GM23248 (cell line): ENCODE measurements at regions not wholly inside any gene's neighbourhood (a gene's known extent, or its start where the extent isn't known, plus 50 kb on each side); places are given as distances from the start of the nearest gene placed in this dataset.

Experiments
- EZH2 ChIP-seq: fragments of 200-600 bp; sonication (generic); IDR thresholded peaks from 2 replicates; pipeline ENCODE4 v1.6.1; 2018; ENCODE audit warnings: antibody characterized with exemption, mild to moderate bottlenecking; ENCODE audit not compliant: insufficient read depth, poor library complexity, severe bottlenecking
- EZH2phosphoT487 ChIP-seq: fragments of 200-600 bp; sonication (generic); IDR thresholded peaks from 2 replicates; pipeline ENCODE4 v1.6.1; 2018; ENCODE audit warnings: antibody characterized with exemption, moderate library complexity, mild to moderate bottlenecking, low read depth; ENCODE audit not compliant: insufficient read depth

GRCh38 chr6:19070520-19070919 lies 683.4 kb downstream of the RNF144B start:
- TF ChIP-seq EZH2 (no peak), EZH2phosphoT487 (no peak)
